Panc1 (cell line): ENCODE measurements at regions not wholly inside any gene's neighbourhood (a gene's known extent, or its start where the extent isn't known, plus 50 kb on each side); places are given as distances from the start of the nearest gene placed in this dataset.

ENCODE experiments used
- ATAC-seq: fragments of 200-7000 bp; cut with Tn5 transposase; 2 replicates; pipeline ENCODE4 v1.9.1; 2020; ENCODE audit warnings: mild to moderate bottlenecking, moderate library complexity
- BruUV-seq: library from RNA; stranded (reverse); fragments of 400-500 nt; replicated peaks from 2 replicates; lab custom pipeline; 2021; lab: Mats Ljungman, UMichigan
- CTCF ChIA-PET: fragments of 300-600 bp; sonication (Branson Sonifier 250); formaldehyde crosslinking; loops from one replicate; lab custom pipeline; 2022; ENCODE audit warnings: antibody characterized with exemption; lab: Charles Lee
- POLR2A ChIA-PET: fragments of 300-600 bp; sonication (Branson Sonifier 250); formaldehyde crosslinking; loops from one replicate; lab custom pipeline; 2022; ENCODE audit warnings: antibody characterized with exemption; lab: Charles Lee
- DNase-seq: peaks from one replicate; pipeline ENCODE4 v3.0.0-alpha.2; 2010; ENCODE audit warnings: low read depth, low spot score
- H3K27ac ChIP-seq: 2 replicates; pipeline ENCODE4 v1.5.1; 2011; ENCODE audit warnings: mild to moderate bottlenecking, low read length, inconsistent platforms
- H3K27me3 ChIP-seq: fragments of 200-500 bp; sonication (Bioruptor generic); 2 replicates; pipeline ENCODE4 v1.6.0; 2014; ENCODE audit warnings: low read length, inconsistent platforms; ENCODE audit not compliant: control insufficient read depth, insufficient read depth
- H3K36me3 ChIP-seq: fragments of 200-500 bp; sonication (Bioruptor generic); 2 replicates; pipeline ENCODE4 v1.5.1; 2014; ENCODE audit warnings: inconsistent platforms, mild to moderate bottlenecking, low read length, moderate library complexity; ENCODE audit not compliant: control insufficient read depth, insufficient read depth
- H3K4me1 ChIP-seq: 2 replicates; pipeline ENCODE4 v1.5.1; 2011; ENCODE audit warnings: inconsistent platforms, mild to moderate bottlenecking, low read length, moderate library complexity; ENCODE audit not compliant: control insufficient read depth, insufficient read depth
- H3K4me3 ChIP-seq, 2 experiments: 2 replicates each; pipeline ENCODE4 v1.5.1; 2011 to 2012; ENCODE audit warnings: low read depth in 2 of 2, low read length in 2 of 2, mild to moderate bottlenecking in 2 of 2, inconsistent platforms in 1 of 2, moderate library complexity in 1 of 2
- H3K9me3 ChIP-seq: fragments of 200-500 bp; sonication (Bioruptor generic); 2 replicates; pipeline ENCODE4 v1.5.1; 2014; ENCODE audit warnings: low read depth, mild to moderate bottlenecking, inconsistent platforms, low read length, moderate library complexity; ENCODE audit not compliant: control insufficient read depth, insufficient read depth
- CTCF ChIP-seq: fragments of 450-650 bp; IDR thresholded peaks from 2 replicates; pipeline ENCODE4 v1.5.1; 2017; ENCODE audit warnings: mild to moderate bottlenecking
- POLR2AphosphoS5 ChIP-seq: IDR thresholded peaks from 2 replicates; pipeline ENCODE4 v1.6.1; 2012; ENCODE audit warnings: mild to moderate bottlenecking, low read depth, low read length, moderate library complexity
- REST ChIP-seq, 2 experiments: IDR thresholded peaks; 2 replicates each; pipeline ENCODE4 v1.6.1; 2011 to 2012; ENCODE audit warnings: low read depth in 2 of 2, control low read depth in 1 of 2, low read length in 1 of 2, mild to moderate bottlenecking in 1 of 2, moderate library complexity in 1 of 2; ENCODE audit not compliant: insufficient read depth in 1 of 2
- SIN3A ChIP-seq: IDR thresholded peaks from 2 replicates; pipeline ENCODE4 v1.6.1; 2012; ENCODE audit warnings: low read depth, mild to moderate bottlenecking, low read length, moderate library complexity, borderline replicate concordance; ENCODE audit not compliant: insufficient read depth
- TCF7L2 ChIP-seq: IDR thresholded peaks from 2 replicates; pipeline ENCODE4 v1.6.1; 2011; ENCODE audit warnings: mild to moderate bottlenecking, low read depth, low read length, inconsistent platforms
- in situ Hi-C: cut with HindIII; loops from 2 replicates; pipeline ENCODE4 v1.10.0; 2016; ENCODE audit warnings: low sequenced_read_pairs, low pct_unique_long_range_greater_than_20kb
- intact Hi-C: fragments of 100-400 bp; cut with micrococcal nuclease; formaldehyde crosslinking; loops from one replicate; pipeline ENCODE4 v1.10.0; 2022; ENCODE audit not compliant: unreplicated experiment

- DNase-seq, result no peak
- TF ChIP-seq CTCF, result no peak
- TF ChIP-seq REST (IDR thresholded peaks at IDR 0.05; ENCODE audit: insufficient read depth in 1 of 2, low read depth in 2 of 2, low read length in 1 of 2), result no peak
- no peak for TF ChIP-seq SIN3A
- TF ChIP-seq POLR2AphosphoS5, result no peak
- no peak for TF ChIP-seq TCF7L2
- ChIA-PET CTCF (no interaction called here), POLR2A (no interaction called here)
- intact Hi-C loops (loop anchor here (10.0 kb wide), 1 partner anchor 284 kb away; the partner anchor contains the start of gene IVNS1ABP), in situ Hi-C loops (no loop called here)
- Histone ChIP-seq H3K4me1 (peaks cover 12% of the 10 kb centered on the region), H3K27me3 (no peaks in the 10 kb centered on the region), H3K27ac (peak overlapping the region; percentile 25; the same call in 1 of the 2 replicates), H3K4me3 (no peak overlapping the region), H3K9me3 (no peaks in the 10 kb centered on the region), H3K36me3 (no peaks in the 10 kb centered on the region)
- ATAC-seq, result no peak
- no TSS peak for BruUV-seq
These were observed 135.9 kb upstream of the HMCN1 start for GRCh38 chr1:185598332-185598731.

GRCh38 chr1:185595835-185596667 is 138.1 kb upstream of the HMCN1 start:
- in situ Hi-C loops (no loop called here), intact Hi-C loops (loop anchor here (10.0 kb wide), 1 partner anchor 281 kb away; the partner anchor contains the start of gene IVNS1ABP)
- Histone ChIP-seq H3K27me3 (no peaks in the 10 kb centered on the region), H3K9me3 (no peaks in the 10 kb centered on the region), H3K36me3 (no peaks in the 10 kb centered on the region), H3K27ac (peak overlapping the region; percentile 81), H3K4me3 (no peak overlapping the region), H3K4me1 (peaks cover 12% of the 10 kb centered on the region)
- TF ChIP-seq REST (IDR thresholded peaks at IDR 0.05; ENCODE audit: insufficient read depth in 1 of 2, low read depth in 2 of 2, low read length in 1 of 2) (no peak), CTCF (peak; percentile 81), TCF7L2 (no peak), SIN3A (no peak)
- DNase-seq, result peak; percentile 27
- CTCF ChIA-PET, result interaction anchor here (1.0 to 1.1 kb wide), 3 partner anchors 14 to 259 kb away, joined by 3 to 4 read pairs (median 4); no protein-coding TSS in a partner anchor
- POLR2A ChIA-PET, result interaction anchor here (1.3 kb wide), 1 partner anchor 279 kb away, joined by 4 read pairs; the partner anchor contains the start of gene IVNS1ABP
- BruUV-seq, result no TSS peak
- ATAC-seq, result peak; percentile 84
